GM18867 (cell line): ENCODE measurements at regions not wholly inside any gene's neighbourhood (a gene's known extent, or its start where the extent isn't known, plus 50 kb on each side); places are given as distances from the start of the nearest gene placed in this dataset.
"Not testable (repeated sequence)": the region's sequence is repeated elsewhere in the genome, so short reads cannot be mapped to it uniquely, and the experiment has no call there.

Source experiments
- ATAC-seq: cut with Tn5 transposase; IDR thresholded peaks from one replicate; pipeline ENCODE4 v1.9.1; 2021; ENCODE audit warnings: mild to moderate bottlenecking, moderate library complexity; ENCODE audit not compliant: unreplicated experiment

- ATAC-seq: no peak
Measured at GRCh38 chr17:13157656-13158055, 139.8 kb upstream of the ELAC2 start.

- ATAC-seq: no peak
Measured at GRCh38 chr17:13154930-13155329, 137.1 kb upstream of the ELAC2 start.

DNA sequence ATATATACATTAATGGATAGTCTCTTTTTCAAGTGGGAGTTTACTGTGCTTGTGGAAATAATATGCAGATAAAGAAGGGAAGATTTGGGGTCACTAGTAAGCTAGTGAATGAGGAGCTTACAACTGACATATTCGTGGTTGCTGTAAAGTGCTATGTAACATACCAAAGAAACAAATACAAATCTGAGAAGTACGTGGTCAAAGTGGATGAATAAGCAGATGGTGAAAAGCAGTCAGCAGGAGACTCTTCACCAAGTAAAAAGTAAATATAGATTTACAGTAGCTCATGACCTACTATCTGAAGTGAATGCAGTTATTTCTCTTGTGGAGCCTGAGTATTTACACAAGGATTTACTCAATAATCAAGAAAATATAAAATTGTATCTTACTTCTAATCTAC is 136.6 kb upstream of the ELAC2 start:
- no peak for ATAC-seq

DNA sequence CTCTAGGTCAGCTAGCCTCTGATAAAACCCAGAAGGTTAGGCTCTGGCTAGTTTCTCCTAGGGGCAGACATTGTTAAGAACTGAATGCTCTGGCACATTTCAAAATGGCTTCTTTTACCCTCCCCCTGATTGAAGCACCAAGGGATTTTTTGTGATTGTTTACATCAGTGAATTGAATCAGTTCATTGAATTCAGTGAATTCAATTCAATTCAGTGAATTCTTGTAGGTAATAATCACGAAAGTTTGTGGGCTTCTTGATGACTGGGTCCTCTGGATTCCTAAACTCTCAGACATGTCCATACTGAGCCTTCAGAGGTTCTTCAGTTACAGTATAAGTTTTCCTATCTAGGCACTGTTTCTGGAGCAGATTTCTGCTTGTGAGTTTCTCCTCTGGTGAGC is 135.2 kb upstream of the ELAC2 start:
- ATAC-seq: no peak

DNA sequence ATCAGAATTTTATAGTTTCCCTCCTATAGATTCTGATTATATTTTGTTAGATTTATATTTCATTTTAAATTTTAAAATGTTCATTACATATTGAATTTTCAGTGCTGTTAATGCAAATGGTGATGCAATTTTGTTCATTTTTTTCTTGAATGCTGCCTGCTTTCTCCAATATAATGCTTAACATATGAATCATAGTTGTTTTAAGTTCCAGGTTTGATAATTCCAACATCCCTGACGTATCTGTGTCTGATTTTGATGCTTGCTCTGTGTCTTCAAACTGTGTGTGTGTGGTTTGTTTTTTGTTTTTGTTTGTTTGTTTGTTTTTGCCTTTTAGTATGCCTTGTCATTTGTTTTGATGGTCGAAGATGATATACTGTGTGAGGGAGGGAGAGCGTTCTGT is 134.7 kb upstream of the ELAC2 start:
- ATAC-seq: no peak

DNA sequence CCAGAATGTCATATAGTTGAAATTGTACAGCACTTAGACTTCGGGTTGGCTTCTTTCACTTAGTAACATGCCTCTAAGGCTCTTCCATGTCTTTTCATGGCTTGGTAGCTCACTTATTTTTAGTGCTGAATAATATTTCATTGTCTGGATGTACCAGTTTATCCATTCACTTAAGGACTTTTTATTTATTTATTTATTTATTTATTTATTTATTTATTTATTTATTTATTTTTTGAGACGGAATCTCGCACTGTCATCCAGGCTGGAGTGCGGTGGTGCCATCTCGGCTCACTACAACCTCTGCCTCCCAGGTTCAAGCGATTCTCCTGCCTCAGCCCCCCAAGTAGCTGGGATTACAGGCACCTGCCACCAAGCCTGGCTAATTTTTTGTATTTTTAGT is 132.9 kb upstream of the ELAC2 start:
- ATAC-seq: not testable (repeated sequence)

GRCh38 chr17:13143001-13143400 is 125.2 kb upstream of the ELAC2 start:
- no peak for ATAC-seq

GRCh38 chr17:13140750-13141149 is 122.9 kb upstream of the ELAC2 start:
- ATAC-seq: no peak

- ATAC-seq: no peak
Measured at GRCh38 chr17:13135506-13135905, 117.7 kb upstream of the ELAC2 start.

DNA sequence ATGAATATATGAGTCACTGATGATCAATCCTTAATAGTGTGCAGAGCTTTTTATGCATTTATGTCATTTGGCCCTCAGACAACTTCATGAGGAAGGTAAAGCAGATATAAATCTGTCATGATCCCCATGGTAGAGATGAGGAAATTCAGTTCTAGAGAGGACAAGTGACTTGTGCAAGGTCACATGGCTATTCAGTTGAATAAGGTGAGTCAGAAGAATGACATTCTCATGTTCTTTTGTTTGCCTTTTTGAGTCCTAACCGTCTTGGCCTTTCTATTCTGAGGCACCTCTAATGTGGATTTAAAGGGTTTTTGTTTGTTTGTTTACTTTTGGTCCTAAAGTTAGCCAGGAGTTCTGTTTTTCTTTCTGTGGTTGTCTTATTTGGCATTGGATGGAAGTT is 116.2 kb upstream of the ELAC2 start:
- no peak for ATAC-seq

- ATAC-seq: no peak
Measured at GRCh38 chr17:13131225-13131624, 113.4 kb upstream of the ELAC2 start.

DNA sequence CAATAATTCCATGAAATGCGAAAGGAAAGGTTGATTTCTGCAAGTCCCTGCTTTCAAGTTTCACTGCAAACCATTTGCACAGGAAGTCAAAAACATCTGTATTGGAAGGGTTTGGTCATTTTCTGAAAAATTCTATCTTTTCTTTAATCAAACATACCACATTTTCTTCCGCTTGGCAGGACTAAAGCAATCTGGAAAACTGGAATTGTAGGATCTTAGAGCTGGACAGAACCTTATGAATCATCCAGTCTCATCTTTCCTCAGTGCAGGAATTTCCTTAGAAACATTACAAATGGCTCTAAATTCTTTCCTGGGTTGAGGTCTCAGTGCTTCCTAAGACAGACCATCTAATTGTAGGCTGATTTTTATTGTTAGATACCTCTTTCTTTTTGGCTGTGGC is 111.5 kb upstream of the ELAC2 start:
- no peak for ATAC-seq

DNA sequence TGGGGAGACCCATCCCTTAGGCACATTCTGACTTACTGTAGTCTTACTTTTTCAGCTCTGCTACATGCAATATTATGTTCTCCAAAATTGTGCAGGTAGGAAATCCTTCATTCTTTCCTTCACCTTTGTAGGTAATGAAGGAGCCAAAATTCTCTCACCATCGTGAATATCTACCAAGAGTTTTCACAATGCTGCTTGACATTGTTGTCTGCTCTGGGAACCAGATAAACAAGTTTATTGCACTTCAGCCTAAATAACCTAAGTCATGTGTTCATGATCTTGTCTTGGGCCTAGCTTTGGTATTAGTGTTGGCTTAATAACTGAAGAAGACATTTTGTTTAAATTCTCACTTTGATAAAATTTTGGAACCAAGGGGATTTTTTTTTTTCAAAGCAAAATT is 110.8 kb upstream of the ELAC2 start:
- no peak for ATAC-seq

DNA sequence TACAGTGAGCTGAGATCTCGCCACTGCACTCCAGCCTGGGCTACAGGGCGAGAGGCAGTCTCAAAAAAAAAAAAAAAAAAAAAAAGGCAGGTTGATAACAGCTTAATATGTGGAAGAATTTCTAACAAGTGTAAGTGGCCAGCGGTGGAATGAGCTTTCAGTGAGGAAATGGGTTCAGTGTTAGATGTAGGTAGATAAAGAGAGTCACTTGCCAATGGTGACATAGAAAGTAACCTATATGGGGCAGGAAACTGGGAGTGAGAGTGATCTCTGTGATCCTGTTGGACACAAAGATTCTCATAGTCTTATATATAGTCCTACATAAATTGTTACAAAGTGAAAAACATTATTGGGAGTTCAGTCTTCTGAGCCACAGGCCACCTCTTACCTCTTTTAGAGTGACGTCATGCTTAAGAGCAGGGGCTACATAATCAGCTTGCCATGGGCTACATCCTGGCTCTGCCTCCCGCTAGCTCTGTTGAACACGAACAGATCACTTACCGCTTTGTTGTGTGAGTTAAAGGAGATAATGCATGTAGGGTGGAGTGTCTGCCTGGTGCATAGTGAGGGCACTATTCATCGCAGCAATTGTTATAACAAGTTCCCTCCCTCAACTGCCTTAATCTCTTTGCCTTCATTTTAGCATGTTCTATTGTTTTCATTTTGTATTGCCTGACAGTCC is 110.2 kb upstream of the ELAC2 start:
- ATAC-seq: no peak

DNA sequence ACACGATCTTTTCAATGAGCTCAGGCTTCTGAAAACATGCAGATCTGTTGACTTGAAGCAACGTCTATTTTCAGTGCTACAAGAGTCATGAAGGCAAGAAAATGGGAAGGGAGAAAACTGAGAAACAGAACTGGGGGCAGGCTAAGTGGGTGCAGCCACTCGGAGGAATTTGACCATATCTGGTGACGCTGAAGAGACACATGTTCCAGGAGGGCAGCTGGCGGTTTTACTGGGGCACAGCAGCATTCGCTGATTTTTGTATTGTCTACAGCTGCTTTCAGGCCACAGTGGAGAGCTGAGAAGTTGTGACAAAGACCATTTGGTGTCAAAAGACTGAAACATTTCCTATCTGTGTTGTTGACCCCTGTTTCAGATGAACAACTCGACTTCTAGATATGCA is 103.0 kb upstream of the ELAC2 start:
- no peak for ATAC-seq

- no peak for ATAC-seq
Measured at GRCh38 chr17:13118311-13118710, 100.5 kb upstream of the ELAC2 start.

- ATAC-seq: no peak
Measured at GRCh38 chr17:13117616-13118015, 99.8 kb upstream of the ELAC2 start.

GRCh38 chr17:13114601-13115031 is 96.8 kb upstream of the ELAC2 start:
- ATAC-seq: no peak

DNA sequence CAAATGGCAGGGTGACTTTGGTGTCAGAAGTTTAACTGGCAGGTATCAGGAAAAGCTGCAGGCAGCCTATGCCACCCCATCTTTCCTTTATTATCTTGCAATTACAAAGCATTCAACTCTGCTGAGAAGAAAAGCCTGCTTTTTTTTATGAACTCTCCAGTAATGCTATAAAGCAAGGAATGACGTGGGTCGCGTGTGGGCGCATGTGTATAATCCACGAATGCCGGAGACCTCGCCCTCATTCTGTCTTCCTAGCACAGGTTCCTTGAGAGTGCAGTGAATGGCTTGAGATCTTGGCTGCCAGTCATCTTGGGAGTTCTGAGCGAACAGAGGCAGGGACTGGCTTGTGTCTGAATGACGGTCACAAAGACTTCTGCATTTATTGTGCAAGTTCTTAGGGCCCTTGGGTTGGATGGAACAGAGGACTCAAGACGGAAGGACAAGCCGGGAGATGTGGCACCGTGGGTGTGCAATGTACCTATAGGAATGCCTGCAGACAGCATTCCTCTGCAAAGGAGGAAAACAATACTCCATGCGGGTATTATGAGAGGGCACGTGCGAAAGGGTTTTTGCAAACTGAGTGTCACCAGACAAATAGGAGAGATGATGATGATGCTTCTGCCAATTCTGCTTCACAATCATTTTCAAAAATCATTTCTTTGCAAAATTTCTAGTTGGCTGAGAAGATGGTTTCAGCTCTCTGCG is 96.1 kb upstream of the ELAC2 start:
- ATAC-seq: no peak

DNA sequence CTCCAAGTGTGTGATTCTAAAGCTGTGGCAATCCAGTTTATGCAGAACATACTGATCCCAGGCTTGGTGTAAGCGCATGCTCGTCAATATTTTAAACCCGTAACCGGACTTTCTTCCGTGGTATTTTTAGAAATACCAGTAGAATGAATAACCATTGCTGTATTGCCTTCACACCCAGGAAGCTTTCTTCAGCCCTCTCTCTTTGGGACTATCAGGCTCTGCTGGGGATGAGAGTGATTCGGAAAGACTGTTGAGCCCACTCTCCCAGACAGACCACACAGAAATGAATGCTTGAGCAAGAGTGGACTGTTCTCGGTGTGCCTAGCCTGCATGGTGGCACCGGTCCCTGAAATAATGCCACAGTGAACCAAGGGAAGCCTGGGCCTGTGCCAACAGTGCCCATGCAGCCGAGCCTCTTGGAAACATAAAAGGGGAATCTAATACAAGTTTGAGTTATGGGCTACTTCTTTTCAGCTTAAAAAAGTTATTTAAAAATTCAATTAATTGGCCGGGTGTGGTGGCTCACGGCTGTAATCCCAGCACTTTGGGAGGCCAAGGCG is 89.9 kb upstream of the ELAC2 start:
- ATAC-seq: no peak

DNA sequence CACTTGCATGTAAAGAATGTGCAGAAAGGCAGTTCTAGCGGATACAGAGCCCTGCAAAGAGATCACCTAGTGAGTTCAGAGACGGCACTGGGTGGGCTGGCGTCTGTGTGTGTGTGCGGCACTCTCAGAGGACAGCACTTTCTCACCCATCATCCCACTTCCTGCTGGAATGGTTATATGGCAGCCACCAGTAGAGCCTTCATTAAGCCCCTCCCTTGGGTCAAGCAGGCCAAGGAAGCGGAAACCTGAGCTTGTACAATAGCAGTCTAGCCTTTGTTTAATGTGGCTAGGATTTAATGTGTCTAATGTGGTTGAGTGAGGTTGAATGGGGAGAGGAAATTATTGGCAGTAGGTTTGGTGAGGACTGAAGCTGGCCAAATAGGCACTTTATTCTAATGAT is 88.3 kb upstream of the ELAC2 start:
- ATAC-seq: no peak

DNA sequence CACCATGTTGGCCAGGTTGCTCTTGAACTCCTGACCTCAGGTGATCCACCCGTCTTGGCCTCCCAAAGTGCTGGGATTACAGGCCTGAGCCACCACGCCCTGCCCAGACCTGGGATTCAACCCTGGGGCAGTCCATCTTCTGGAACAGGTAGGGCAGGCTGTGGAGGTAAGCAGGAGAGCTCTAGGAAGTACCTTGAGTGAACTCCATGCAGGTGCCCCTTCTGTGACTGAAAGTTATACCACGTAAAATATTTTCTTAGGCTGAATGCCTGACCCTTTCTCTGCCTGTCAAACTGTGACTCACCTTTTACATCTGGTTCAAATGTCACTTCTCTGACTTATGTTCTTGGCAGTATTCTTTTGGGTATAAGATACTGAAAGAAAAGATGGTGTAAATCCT is 86.7 kb upstream of the ELAC2 start:
- no peak for ATAC-seq
